ENCODE measurements at regions not wholly inside any gene's neighbourhood (a gene's known extent, or its start where the extent isn't known, plus 50 kb on each side); places are given as distances from the start of the nearest gene placed in this dataset.

GRCh38 chr20:39855799-39856198 lies 833.2 kb downstream of the MAFB start:
- peaks cover 2% of the 10 kb centered on the region for H3K9me3 Mint-ChIP-seq
- ATAC-seq (ENCODE audit: poor library complexity) (no peak), DNase-seq (no peak)
- H3K36me3 Mint-ChIP-seq (ENCODE audit: low read depth): no peaks in the 10 kb centered on the region
- no peaks in the 10 kb centered on the region for H3K4me1 Mint-ChIP-seq (ENCODE audit: low read depth)
- H3K27ac Mint-ChIP-seq: no peak overlapping the region
- Histone ChIP-seq H3K9me3 (ENCODE audit: control insufficient read depth in 1 of 2, insufficient read depth in 1 of 2, low read length in 2 of 2) (no peaks in the 10 kb centered on the region), H3K36me3 (ENCODE audit: insufficient read depth, low read length) (no peaks in the 10 kb centered on the region), H3K4me3 (ENCODE audit: low read length) (no peak overlapping the region), H3K4me1 (ENCODE audit: insufficient read depth, low read length) (no peaks in the 10 kb centered on the region), H3K27ac (ENCODE audit: low read depth in 1 of 2, low read length in 2 of 2) (no peak overlapping the region), H3K27me3 (ENCODE audit: control insufficient read depth in 1 of 2, insufficient read depth in 2 of 2, low read length in 2 of 2) (no peaks in the 10 kb centered on the region)
- POLR2A ChIA-PET: no interaction called here
- H3K27me3 Mint-ChIP-seq: peaks cover 9% of the 10 kb centered on the region
- CTCF ChIA-PET: no interaction called here
- intact Hi-C loops (cut with DNase I, micrococcal nuclease): no loop called here
- H3K4me3 Mint-ChIP-seq: no peak overlapping the region
- no peak for TF ChIP-seq CTCF (IDR thresholded peaks at IDR 0.05)

DNA sequence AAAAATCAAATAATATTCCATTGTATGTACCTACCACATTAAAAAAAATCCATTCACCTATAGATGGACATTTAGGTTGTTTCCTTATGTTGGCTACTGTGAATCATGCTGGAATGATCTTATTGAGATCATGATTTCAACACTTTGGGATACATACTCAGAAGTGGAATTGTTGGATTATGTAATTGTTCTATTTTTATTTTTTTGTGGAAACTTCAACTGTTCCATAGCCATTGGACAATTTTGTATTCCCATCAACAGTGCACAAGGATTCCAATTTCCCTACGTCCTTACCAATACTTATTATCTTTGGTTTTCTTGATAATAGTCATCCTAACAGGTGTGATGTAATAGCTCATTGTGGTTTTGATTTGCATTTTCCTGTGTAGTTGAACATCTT lies 834.0 kb downstream of the MAFB start:
- Mint-ChIP-seq H3K36me3 (ENCODE audit: low read depth) (no peaks in the 10 kb centered on the region), H3K4me1 (ENCODE audit: low read depth) (no peaks in the 10 kb centered on the region), H3K9me3 (peaks cover 2% of the 10 kb centered on the region), H3K4me3 (no peak overlapping the region), H3K27me3 (peaks cover 4% of the 10 kb centered on the region), H3K27ac (no peak overlapping the region)
- DNase-seq (no peak), ATAC-seq (ENCODE audit: poor library complexity) (no peak)
- ChIA-PET CTCF (no interaction called here), POLR2A (no interaction called here)
- Histone ChIP-seq H3K9me3 (ENCODE audit: control insufficient read depth in 1 of 2, insufficient read depth in 1 of 2, low read length in 2 of 2) (no peaks in the 10 kb centered on the region), H3K27me3 (ENCODE audit: control insufficient read depth in 1 of 2, insufficient read depth in 2 of 2, low read length in 2 of 2) (no peaks in the 10 kb centered on the region), H3K4me1 (ENCODE audit: insufficient read depth, low read length) (no peaks in the 10 kb centered on the region), H3K36me3 (ENCODE audit: insufficient read depth, low read length) (no peaks in the 10 kb centered on the region), H3K4me3 (ENCODE audit: low read length) (no peak overlapping the region), H3K27ac (ENCODE audit: low read depth in 1 of 2, low read length in 2 of 2) (no peak overlapping the region)
- intact Hi-C loops (cut with DNase I, micrococcal nuclease): no loop called here
- no peak for TF ChIP-seq CTCF (IDR thresholded peaks at IDR 0.05)

DNA sequence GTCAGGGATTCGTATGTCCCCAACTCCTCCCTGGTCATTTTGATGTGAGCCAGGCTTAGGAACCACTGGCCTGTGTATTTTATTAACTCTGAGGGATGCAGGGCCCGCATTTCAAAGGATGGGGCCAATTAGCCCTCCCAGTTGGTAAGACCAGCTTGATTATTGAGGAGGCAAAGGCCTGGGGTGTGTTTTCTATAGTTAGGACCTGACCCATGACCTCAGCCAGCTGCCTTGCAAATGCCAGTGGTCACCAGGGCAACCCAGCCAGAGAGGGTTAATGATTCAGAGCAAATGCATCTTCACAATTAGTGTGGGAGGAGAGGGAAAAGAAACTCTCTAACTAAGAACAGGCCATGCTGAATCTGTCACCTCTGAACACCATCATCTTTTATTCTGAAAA lies 835.4 kb downstream of the MAFB start:
- Histone ChIP-seq H3K9me3 (ENCODE audit: control insufficient read depth in 1 of 2, insufficient read depth in 1 of 2, low read length in 2 of 2) (peaks cover 0 to 3% of the 10 kb centered on the region in 2 experiments), H3K4me1 (ENCODE audit: insufficient read depth, low read length) (no peaks in the 10 kb centered on the region), H3K27ac (ENCODE audit: low read depth in 1 of 2, low read length in 2 of 2) (no peak overlapping the region), H3K36me3 (ENCODE audit: insufficient read depth, low read length) (no peaks in the 10 kb centered on the region), H3K4me3 (ENCODE audit: low read length) (no peak overlapping the region), H3K27me3 (ENCODE audit: control insufficient read depth in 1 of 2, insufficient read depth in 2 of 2, low read length in 2 of 2) (no peaks in the 10 kb centered on the region)
- ATAC-seq (ENCODE audit: poor library complexity) (no peak), DNase-seq (no peak)
- Mint-ChIP-seq H3K4me3 (no peak overlapping the region), H3K9me3 (peaks cover 1% of the 10 kb centered on the region), H3K27ac (no peak overlapping the region), H3K36me3 (ENCODE audit: low read depth) (no peaks in the 10 kb centered on the region), H3K4me1 (ENCODE audit: low read depth) (no peaks in the 10 kb centered on the region), H3K27me3 (peaks cover 3% of the 10 kb centered on the region)
- intact Hi-C loops (cut with DNase I, micrococcal nuclease): no loop called here
- TF ChIP-seq CTCF (IDR thresholded peaks at IDR 0.05): no peak
- ChIA-PET POLR2A (no interaction called here), CTCF (no interaction called here)
